Panc1 (cell line): ENCODE measurements at regions not wholly inside any gene's neighbourhood (a gene's known extent, or its start where the extent isn't known, plus 50 kb on each side); places are given as distances from the start of the nearest gene placed in this dataset.

Source experiments
- CTCF ChIP-seq: fragments of 450-650 bp; IDR thresholded peaks from 2 replicates; pipeline ENCODE4 v1.5.1; 2017; ENCODE audit warnings: mild to moderate bottlenecking
- POLR2AphosphoS5 ChIP-seq: IDR thresholded peaks from 2 replicates; pipeline ENCODE4 v1.6.1; 2012; ENCODE audit warnings: mild to moderate bottlenecking, low read depth, low read length, moderate library complexity

GRCh38 chr19:31706131-31706530 is 356.9 kb upstream of the TSHZ3 start:
- no peak for TF ChIP-seq CTCF
- no peak for TF ChIP-seq POLR2AphosphoS5
